Psoas muscle (tissue), 7 donors: ENCODE measurements at regions not wholly inside any gene's neighbourhood (a gene's known extent, or its start where the extent isn't known, plus 50 kb on each side); places are given as distances from the start of the nearest gene placed in this dataset.

Experiments used
- ATAC-seq, 4 donors: fragments of 200-7000 bp; cut with Tn5 transposase; one replicate each; pipeline ENCODE4 v1.9.1; 2020; ENCODE audit warnings: moderate library complexity in 3 of 4, mild to moderate bottlenecking in 2 of 4
- DNase-seq, 2 donors: peaks; one replicate each; pipeline ENCODE4 v3.0.0-alpha.2; 2020
- H3K27ac ChIP-seq: fragments of 200-600 bp; one replicate; pipeline ENCODE4 v1.8.0; 2022
- H3K27me3 ChIP-seq, 3 donors: fragments of 200-600 bp in 1 of 3; one replicate each; pipeline versions ENCODE4 v1.6.1 to v1.8.0; 2013 to 2022; ENCODE audit warnings: low read length in 2 of 3, mild to moderate bottlenecking in 2 of 3, moderate library complexity in 1 of 3; ENCODE audit not compliant: insufficient read depth in 3 of 3
- H3K36me3 ChIP-seq, 2 donors: fragments of 200-600 bp in 1 of 2; one replicate each; pipeline versions ENCODE4 v1.6.1 to v1.8.0; 2013 to 2022; ENCODE audit warnings: low read depth in 1 of 2, mild to moderate bottlenecking in 1 of 2, moderate library complexity in 1 of 2; ENCODE audit not compliant: insufficient read depth in 1 of 2
- H3K4me1 ChIP-seq: fragments of 200-600 bp; one replicate; pipeline ENCODE4 v1.8.0; 2022
- H3K4me3 ChIP-seq: fragments of 200-600 bp; one replicate; pipeline ENCODE4 v1.8.0; 2022; ENCODE audit warnings: mild to moderate bottlenecking
- H3K9me3 ChIP-seq: fragments of 200-600 bp; one replicate; pipeline ENCODE4 v1.8.0; 2022
- CTCF ChIP-seq: fragments of 200-600 bp; IDR thresholded peaks from one replicate; pipeline ENCODE4 v1.8.0; 2022; ENCODE audit warnings: antibody characterized with exemption
- WGBS, 3 donors: extraction: QIAGEN DNeasy Blood & Tissue Kit; methylation state at CpG; one replicate each; pipeline versions ENCODE4 v1.1.6 to v1.1.7; 2013; 5-methylcytosine and 5-hydroxymethylcytosine counted together
- intact Hi-C, 2 donors: fragments of 100-400 bp; cut with DNase I; formaldehyde crosslinking; loops; one replicate each; pipeline versions ENCODE4 v1.11.0 to v1.14.2; 2022
- donor health status: healthy with polysubstance abuse.
- donor health status: DM: no; HTN: no; CAD: no; lungs with moderate emphysema.
- donor health status: Bipolar disorder and iron deficiency.
- donor health status: healthy.
- donor health status: DM: yes; HTN: yes; CAD: no.
- donor health status: DM: no; HTN: no; CAD: no.
- donor health status: DM: yes; HTN: yes; CAD: no.

DNA sequence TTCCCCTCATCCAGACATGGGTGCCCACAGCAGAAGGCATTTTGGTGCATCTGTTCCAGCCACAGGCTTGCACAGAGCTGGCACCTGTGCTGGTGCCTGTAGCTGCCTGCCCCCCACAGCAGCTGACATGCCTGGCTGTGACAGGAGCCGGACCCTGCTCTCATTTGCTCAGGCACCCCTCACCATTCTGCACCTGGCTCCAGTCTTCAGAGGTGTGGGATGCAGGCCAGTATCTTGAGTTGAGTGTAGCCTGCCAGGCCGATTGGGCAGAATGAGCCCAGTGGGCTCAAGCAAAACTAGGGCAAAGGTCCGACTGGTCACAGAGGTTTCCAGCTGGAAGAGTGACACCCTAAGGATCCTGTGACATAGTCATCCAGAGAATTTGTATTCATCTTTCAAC is 887.7 kb downstream of the CDH11 start:
- DNase-seq (peak in 1 of 2 donors; percentile 17), ATAC-seq (peak; percentile 79 to 88 (median 86))
- Histone ChIP-seq H3K4me3 (no peak overlapping the region), H3K36me3 (no peaks in the 10 kb centered on the region), H3K27me3 (no peaks in the 10 kb centered on the region), H3K9me3 (no peaks in the 10 kb centered on the region), H3K4me1 (peaks cover 25% of the 10 kb centered on the region), H3K27ac (no peak overlapping the region)
- no peak for TF ChIP-seq CTCF
- intact Hi-C loops = no loop called here
- WGBS, 3 donors = 13 to 39% (median 25%) methylated on average over 3 of the region's 3 CpGs

- no peak for ATAC-seq
- H3K4me3 ChIP-seq = no peak overlapping the region
- H3K27ac ChIP-seq = no peak overlapping the region
- H3K36me3 ChIP-seq = no peaks in the 10 kb centered on the region
- no peak for DNase-seq
- TF ChIP-seq CTCF = no peak
- H3K4me1 ChIP-seq = no peaks in the 10 kb centered on the region
- no peaks in the 10 kb centered on the region for H3K27me3 ChIP-seq
- intact Hi-C loops = no loop called here
- whole genome bisulfite sequencing, 3 donors = 60 to 76% (median 73%) methylated on average over 2 of the region's 2 CpGs
- no peaks in the 10 kb centered on the region for H3K9me3 ChIP-seq
These were observed 896.2 kb downstream of the CDH11 start for GRCh38 chr16:64225696-64226095.

- no peak for TF ChIP-seq CTCF
- Histone ChIP-seq H3K4me1 (no peaks in the 10 kb centered on the region), H3K36me3 (no peaks in the 10 kb centered on the region), H3K9me3 (no peaks in the 10 kb centered on the region), H3K4me3 (no peak overlapping the region), H3K27me3 (no peaks in the 10 kb centered on the region), H3K27ac (no peak overlapping the region)
- ATAC-seq (no peak), DNase-seq (no peak)
- intact Hi-C loops = no loop called here
- WGBS, 3 donors = 66 to 68% (median 67%) methylated on average over 10 of the region's 10 CpGs
These were observed 896.8 kb downstream of the CDH11 start for GRCh38 chr16:64225036-64225435.

- Histone ChIP-seq H3K27ac (no peak overlapping the region), H3K4me1 (no peaks in the 10 kb centered on the region), H3K36me3 (no peaks in the 10 kb centered on the region), H3K4me3 (no peak overlapping the region), H3K27me3 (no peaks in the 10 kb centered on the region), H3K9me3 (no peaks in the 10 kb centered on the region)
- no peak for DNase-seq
- intact Hi-C loops = no loop called here
- ATAC-seq = no peak
- 66 to 73% (median 68%) methylated on average over 4 of the region's 4 CpGs for WGBS, 3 donors
- no peak for TF ChIP-seq CTCF
These were observed 903.9 kb downstream of the CDH11 start for GRCh38 chr16:64217789-64218535.

GRCh38 chr16:64215730-64216129 is 906.1 kb downstream of the CDH11 start:
- Histone ChIP-seq H3K9me3 (no peaks in the 10 kb centered on the region), H3K27ac (no peak overlapping the region), H3K4me3 (no peak overlapping the region), H3K4me1 (no peaks in the 10 kb centered on the region), H3K36me3 (no peaks in the 10 kb centered on the region), H3K27me3 (no peaks in the 10 kb centered on the region)
- no peak for TF ChIP-seq CTCF
- ATAC-seq (no peak), DNase-seq (no peak)
- WGBS, 3 donors = 90 to 91% (median 90%) methylated on average over 3 of the region's 3 CpGs
- intact Hi-C loops = no loop called here
